Cardiac fibroblast (primary cell): ENCODE measurements at regions not wholly inside any gene's neighbourhood (a gene's known extent, or its start where the extent isn't known, plus 50 kb on each side); places are given as distances from the start of the nearest gene placed in this dataset.

Experiments used
- DNase-seq, 2 donors: peaks; one replicate each; pipeline versions ENCODE4 v3.0.0 to v3.0.0-alpha.2; 2010; ENCODE audit warnings: low read depth in 2 of 2
- H3K4me3 ChIP-seq, 2 donors: replicated peaks in 1 of 2; 1 replicate in 1 of 2; 2 replicates in 1 of 2; pipeline ENCODE4 v1.5.1; 2011; ENCODE audit warnings: low read depth in 2 of 2, low read length in 2 of 2, mild to moderate bottlenecking in 2 of 2, moderate library complexity in 1 of 2
- CTCF ChIP-seq: IDR thresholded peaks from one replicate; pipeline ENCODE4 v1.5.1; 2011; ENCODE audit warnings: low read depth, mild to moderate bottlenecking, low read length, inconsistent platforms

- no peak for DNase-seq
- no peak overlapping the region for H3K4me3 ChIP-seq
Observed at GRCh38 chr7:96837593-96837992, 127.9 kb upstream of the SEM1 start.

GRCh38 chr7:96838481-96838880 is 128.8 kb upstream of the SEM1 start:
- TF ChIP-seq CTCF: no peak
- H3K4me3 ChIP-seq: no peak overlapping the region
- no peak for DNase-seq

More at GRCh38 chr7:96837593-96837992, 127.9 kb upstream of the SEM1 start:
- no peak for TF ChIP-seq CTCF

- H3K4me3 ChIP-seq: no peak overlapping the region
- TF ChIP-seq CTCF: no peak
- DNase-seq: no peak
Observed at GRCh38 chr7:96855139-96855538, 145.5 kb upstream of the SEM1 start.

- no peak for DNase-seq
- H3K4me3 ChIP-seq: no peak overlapping the region
- no peak for TF ChIP-seq CTCF
Observed at GRCh38 chr7:96855691-96856090, 146.0 kb upstream of the SEM1 start.

- TF ChIP-seq CTCF: no peak
- DNase-seq: no peak
- H3K4me3 ChIP-seq: no peak overlapping the region
Observed at GRCh38 chr7:96869538-96869937, 135.8 kb upstream of the DLX6 start.

- no peak for TF ChIP-seq CTCF
- DNase-seq: no peak
- no peak overlapping the region for H3K4me3 ChIP-seq
Observed at GRCh38 chr7:96870185-96870584, 135.2 kb upstream of the DLX6 start.

- DNase-seq: no peak
- TF ChIP-seq CTCF: no peak
- H3K4me3 ChIP-seq: no peak overlapping the region
Observed at GRCh38 chr7:96870934-96871333, 134.4 kb upstream of the DLX6 start.
